SK-N-SH (cell line): ENCODE measurements at regions not wholly inside any gene's neighbourhood (a gene's known extent, or its start where the extent isn't known, plus 50 kb on each side); places are given as distances from the start of the nearest gene placed in this dataset.

Experiments
- CTCF ChIA-PET: fragments of 300-600, 350-600 bp; formaldehyde crosslinking; extraction: SDS; loops from one replicate; lab custom pipeline; 2021; lab: Yijun Ruan, JAX
- POLR2A ChIA-PET: fragments of 350-600 bp; sonication (Branson Sonifier 250); formaldehyde crosslinking; extraction: SDS; loops from one replicate; lab custom pipeline; 2020; ENCODE audit warnings: antibody characterized with exemption, inconsistent platforms; lab: Yijun Ruan, JAX
- DNase-seq: peaks from one replicate; pipeline ENCODE4 v3.0.0; 2012
- H2AFZ ChIP-seq: fragments of 200-600 bp; sonication (generic); 2 replicates; pipeline ENCODE4 v1.8.1; 2016; ENCODE audit warnings: antibody characterized with exemption, mild to moderate bottlenecking, low read depth
- H3F3A ChIP-seq: fragments of 200-600 bp; sonication (generic); replicated peaks from 2 replicates; pipeline ENCODE3; 2016; ENCODE audit warnings: antibody characterized with exemption, mild to moderate bottlenecking; ENCODE audit not compliant: insufficient read depth
- H3K27ac ChIP-seq, 2 experiments: fragments of 200-500 bp in 1 of 2; fragments of 200-600 bp in 1 of 2; sonication (Bioruptor generic) in 1 of 2; sonication (generic), shearing (Covaris generic) in 1 of 2; 2 replicates each; pipeline versions ENCODE4 v1.5.1 to v1.6.1; 2014 to 2016; ENCODE audit warnings: low read depth in 2 of 2, inconsistent platforms in 1 of 2, low read length in 1 of 2, mild to moderate bottlenecking in 1 of 2, mixed read lengths in 1 of 2
- H3K27me3 ChIP-seq: fragments of 200-600 bp; sonication (generic), shearing (Covaris generic); 2 replicates; pipeline ENCODE4 v1.6.1; 2016; ENCODE audit warnings: mixed run types; ENCODE audit not compliant: insufficient read depth
- H3K36me3 ChIP-seq, 2 experiments: fragments of 200-500 bp in 1 of 2; fragments of 200-600 bp in 1 of 2; sonication (Bioruptor generic) in 1 of 2; sonication (generic) in 1 of 2; replicated peaks in 1 of 2; 2 replicates each; pipeline versions ENCODE3 to v1.5.1; 2014 to 2016; ENCODE audit warnings: low read length in 1 of 2, mild to moderate bottlenecking in 1 of 2; ENCODE audit not compliant: insufficient read depth in 2 of 2, control insufficient read depth in 1 of 2
- H3K4me1 ChIP-seq, 2 experiments: fragments of 200-500 bp in 1 of 2; fragments of 200-600 bp in 1 of 2; sonication (Bioruptor generic) in 1 of 2; sonication (generic), shearing (Covaris generic) in 1 of 2; 2 replicates each; pipeline versions ENCODE4 v1.5.1 to v1.6.1; 2014 to 2016; ENCODE audit warnings: low read depth in 1 of 2, low read length in 1 of 2, mixed run types in 1 of 2; ENCODE audit not compliant: insufficient read depth in 2 of 2, control insufficient read depth in 1 of 2
- H3K4me2 ChIP-seq: fragments of 200-600 bp; sonication (generic), shearing (Covaris generic); 2 replicates; pipeline ENCODE4 v1.6.1; 2017; ENCODE audit warnings: mixed run types
- H3K4me3 ChIP-seq, 2 experiments: fragments of 200-500 bp in 1 of 2; fragments of 200-600 bp in 1 of 2; sonication (Bioruptor generic) in 1 of 2; sonication (generic), shearing (Covaris generic) in 1 of 2; 2 replicates each; pipeline versions ENCODE4 v1.5.1 to v1.8.1; 2014 to 2016; ENCODE audit warnings: low read depth in 2 of 2, inconsistent platforms in 1 of 2, low read length in 1 of 2, mild to moderate bottlenecking in 1 of 2, mixed read lengths in 1 of 2, moderate library complexity in 1 of 2
- H3K79me2 ChIP-seq: fragments of 200-600 bp; sonication (generic); 2 replicates; pipeline ENCODE4 v1.8.1; 2017; ENCODE audit warnings: mild to moderate bottlenecking; ENCODE audit not compliant: insufficient read depth
- H3K9ac ChIP-seq: fragments of 200-600 bp; sonication (generic); 2 replicates; pipeline ENCODE4 v1.6.1; 2017; ENCODE audit warnings: mixed run types
- H3K9me2 ChIP-seq: fragments of 200-600 bp; sonication (generic); 2 replicates; pipeline ENCODE4 v1.6.1; 2017; ENCODE audit warnings: mixed run types
- H3K9me3 ChIP-seq: fragments of 200-600 bp; sonication (generic); 2 replicates; pipeline ENCODE4 v1.6.1; 2017; ENCODE audit warnings: mixed run types, mild to moderate bottlenecking, moderate library complexity
- H4K20me1 ChIP-seq: fragments of 200-600 bp; sonication (generic); 2 replicates; pipeline ENCODE4 v1.6.1; 2017; ENCODE audit warnings: mild to moderate bottlenecking, mixed run types; ENCODE audit not compliant: insufficient read depth
- CHD2 ChIP-seq: fragments of 150-350 bp; IDR thresholded peaks from 2 replicates; pipeline ENCODE4 v1.6.1; 2018; ENCODE audit warnings: low read length; ENCODE audit not compliant: partially characterized antibody
- EP300 ChIP-seq, 2 experiments: IDR thresholded peaks; 2 replicates each; pipeline versions ENCODE4 v1.4.0 to v1.6.1; 2012; ENCODE audit warnings: borderline replicate concordance in 1 of 2, low read depth in 1 of 2, low read length in 1 of 2
- FOSL2 ChIP-seq: IDR thresholded peaks from 2 replicates; pipeline ENCODE4 v1.4.0; 2012; ENCODE audit warnings: low read depth, mild to moderate bottlenecking, moderate library complexity, borderline replicate concordance
- FOXJ3 ChIP-seq: sonication (generic); formaldehyde crosslinking; IDR thresholded peaks from 2 replicates; pipeline ENCODE4 v1.5.1; 2020; ENCODE audit warnings: mild to moderate bottlenecking, missing genetic modification reagents
- GABPA ChIP-seq: IDR thresholded peaks from 2 replicates; pipeline ENCODE4 v1.4.0; 2012; ENCODE audit warnings: low read depth, mild to moderate bottlenecking
- GATA2 ChIP-seq: sonication (generic); formaldehyde crosslinking; IDR thresholded peaks from 2 replicates; pipeline ENCODE4 v1.5.0; 2020; ENCODE audit warnings: mild to moderate bottlenecking, missing genetic modification reagents
- JUND ChIP-seq: IDR thresholded peaks from 2 replicates; pipeline ENCODE4 v1.4.0; 2012
- MXI1 ChIP-seq: IDR thresholded peaks from 2 replicates; pipeline ENCODE4 v1.6.1; 2012; ENCODE audit warnings: mild to moderate bottlenecking, low read depth, low read length, improper control_type of control experiment
- NFIC ChIP-seq: IDR thresholded peaks from 2 replicates; pipeline ENCODE4 v1.4.0; 2012; ENCODE audit warnings: borderline replicate concordance
- POLR2AphosphoS5 ChIP-seq: IDR thresholded peaks from 2 replicates; pipeline ENCODE4 v1.6.1; 2012; ENCODE audit warnings: low read depth, low read length
- RCOR1 ChIP-seq: fragments of 150-350 bp; IDR thresholded peaks from 2 replicates; pipeline ENCODE4 v1.6.1; 2017; ENCODE audit warnings: antibody characterized with exemption, low read length
- RFX5 ChIP-seq: IDR thresholded peaks from 2 replicates; pipeline ENCODE4 v1.6.1; 2012; ENCODE audit warnings: mild to moderate bottlenecking, improper control_type of control experiment, low read length
- RXRA ChIP-seq: IDR thresholded peaks from 2 replicates; pipeline ENCODE4 v1.4.0; 2012; ENCODE audit warnings: low read depth, mild to moderate bottlenecking, borderline replicate concordance
- SIN3A ChIP-seq: IDR thresholded peaks from 2 replicates; pipeline ENCODE4 v1.6.1; 2012; ENCODE audit warnings: low read depth, mild to moderate bottlenecking, low read length, moderate library complexity, borderline replicate concordance
- TAF1 ChIP-seq: IDR thresholded peaks from 2 replicates; pipeline ENCODE4 v1.6.1; 2012; ENCODE audit warnings: low read depth, mild to moderate bottlenecking, low read length, moderate library complexity, borderline replicate concordance
- TCF12 ChIP-seq: IDR thresholded peaks from 2 replicates; pipeline ENCODE4 v1.4.0; 2012
- TEAD4 ChIP-seq: IDR thresholded peaks from 2 replicates; pipeline ENCODE4 v1.4.0; 2012; ENCODE audit warnings: mild to moderate bottlenecking, borderline replicate concordance; ENCODE audit not compliant: insufficient read depth
- YY1 ChIP-seq: IDR thresholded peaks from 2 replicates; pipeline ENCODE4 v1.4.0; 2012; ENCODE audit warnings: low read depth, mild to moderate bottlenecking
- WGBS: methylation state at CpG from one replicate; pipeline ENCODE4 v1.1.6; 2017; ENCODE audit warnings: low lambda C conversion rate; 5-methylcytosine and 5-hydroxymethylcytosine counted together
- TF ChIP-seq, protein P1 (sequence below): fragments of 150-350 bp; IDR thresholded peaks from 2 replicates; pipeline ENCODE4 v1.6.1; 2016; ENCODE audit warnings: mild to moderate bottlenecking, low read depth, low read length
- TF ChIP-seq, protein P2 (sequence below): IDR thresholded peaks from 2 replicates; pipeline ENCODE4 v1.4.0; 2012; ENCODE audit warnings: low read depth, borderline replicate concordance
- TF ChIP-seq, protein P3 (sequence below): IDR thresholded peaks from 2 replicates; pipeline ENCODE4; 2012
- TF ChIP-seq, protein P4 (sequence below): IDR thresholded peaks from 2 replicates; pipeline ENCODE4 v1.4.0; 2012; ENCODE audit warnings: low read depth
- TF ChIP-seq, protein P5 (sequence below): fragments of 150-350 bp; IDR thresholded peaks from 2 replicates; pipeline ENCODE4 v1.6.1; 2017; ENCODE audit warnings: antibody characterized with exemption, low read length, low read depth, borderline replicate concordance
- TF ChIP-seq, protein P6 (sequence below): fragments of 200-600 bp; sonication (generic); IDR thresholded peaks from 2 replicates; pipeline ENCODE4 v1.6.1; 2017; ENCODE audit warnings: antibody characterized with exemption, mild to moderate bottlenecking, moderate library complexity

DNA sequence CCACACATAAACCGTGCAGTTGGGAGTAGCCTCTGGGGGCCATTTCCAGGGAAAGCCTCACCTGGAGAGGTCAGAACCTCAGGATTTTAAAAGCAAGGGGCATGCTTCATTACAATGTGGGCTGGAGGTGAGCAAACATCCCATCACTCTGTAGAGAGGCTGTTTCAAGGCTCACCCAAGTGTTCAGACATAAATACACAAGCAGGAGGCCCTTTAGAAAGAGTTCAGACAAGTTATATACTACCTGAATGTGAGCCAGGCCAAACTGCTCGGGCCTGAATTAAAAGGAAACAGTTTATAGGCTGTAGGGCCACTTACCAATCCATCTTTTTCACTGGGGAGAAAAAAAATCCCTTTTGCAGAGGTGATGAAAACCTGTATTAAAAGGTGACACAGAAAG, 540.0 kb upstream of the ZEB2 start:
- CTCF ChIA-PET: no interaction called here
- H4K20me1 ChIP-seq: no peaks in the 10 kb centered on the region
- no peaks in the 10 kb centered on the region; a peak in 1 of 4 replicates for H3K4me1 ChIP-seq
- no peaks in the 10 kb centered on the region for H3K9me2 ChIP-seq
- no peaks in the 10 kb centered on the region for H3K27me3 ChIP-seq
- DNase-seq: no peak
- H3K79me2 ChIP-seq: no peaks in the 10 kb centered on the region
- no peaks in the 10 kb centered on the region for H3K36me3 ChIP-seq
- TF ChIP-seq, protein P1, sequence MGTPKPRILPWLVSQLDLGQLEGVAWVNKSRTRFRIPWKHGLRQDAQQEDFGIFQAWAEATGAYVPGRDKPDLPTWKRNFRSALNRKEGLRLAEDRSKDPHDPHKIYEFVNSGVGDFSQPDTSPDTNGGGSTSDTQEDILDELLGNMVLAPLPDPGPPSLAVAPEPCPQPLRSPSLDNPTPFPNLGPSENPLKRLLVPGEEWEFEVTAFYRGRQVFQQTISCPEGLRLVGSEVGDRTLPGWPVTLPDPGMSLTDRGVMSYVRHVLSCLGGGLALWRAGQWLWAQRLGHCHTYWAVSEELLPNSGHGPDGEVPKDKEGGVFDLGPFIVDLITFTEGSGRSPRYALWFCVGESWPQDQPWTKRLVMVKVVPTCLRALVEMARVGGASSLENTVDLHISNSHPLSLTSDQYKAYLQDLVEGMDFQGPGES: no peak
- TF ChIP-seq NFIC (no peak), RFX5 (no peak), FOXJ3 (CRISPR knock-in tag) (no peak), SIN3A (no peak), TEAD4 (no peak), EP300 (IDR thresholded peaks at IDR 0.05; ENCODE audit: borderline replicate concordance in 1 of 2, low read depth in 1 of 2, low read length in 1 of 2) (no peak)
- TF ChIP-seq, protein P2, sequence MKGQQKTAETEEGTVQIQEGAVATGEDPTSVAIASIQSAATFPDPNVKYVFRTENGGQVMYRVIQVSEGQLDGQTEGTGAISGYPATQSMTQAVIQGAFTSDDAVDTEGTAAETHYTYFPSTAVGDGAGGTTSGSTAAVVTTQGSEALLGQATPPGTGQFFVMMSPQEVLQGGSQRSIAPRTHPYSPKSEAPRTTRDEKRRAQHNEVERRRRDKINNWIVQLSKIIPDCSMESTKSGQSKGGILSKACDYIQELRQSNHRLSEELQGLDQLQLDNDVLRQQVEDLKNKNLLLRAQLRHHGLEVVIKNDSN: no peak
- TF ChIP-seq, protein P3, sequence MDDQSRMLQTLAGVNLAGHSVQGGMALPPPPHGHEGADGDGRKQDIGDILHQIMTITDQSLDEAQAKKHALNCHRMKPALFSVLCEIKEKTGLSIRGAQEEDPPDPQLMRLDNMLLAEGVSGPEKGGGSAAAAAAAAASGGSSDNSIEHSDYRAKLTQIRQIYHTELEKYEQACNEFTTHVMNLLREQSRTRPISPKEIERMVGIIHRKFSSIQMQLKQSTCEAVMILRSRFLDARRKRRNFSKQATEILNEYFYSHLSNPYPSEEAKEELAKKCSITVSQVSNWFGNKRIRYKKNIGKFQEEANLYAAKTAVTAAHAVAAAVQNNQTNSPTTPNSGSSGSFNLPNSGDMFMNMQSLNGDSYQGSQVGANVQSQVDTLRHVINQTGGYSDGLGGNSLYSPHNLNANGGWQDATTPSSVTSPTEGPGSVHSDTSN: no peak
- TF ChIP-seq, protein P4, sequence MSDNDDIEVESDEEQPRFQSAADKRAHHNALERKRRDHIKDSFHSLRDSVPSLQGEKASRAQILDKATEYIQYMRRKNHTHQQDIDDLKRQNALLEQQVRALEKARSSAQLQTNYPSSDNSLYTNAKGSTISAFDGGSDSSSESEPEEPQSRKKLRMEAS: no peak
- TF ChIP-seq, protein P5, sequence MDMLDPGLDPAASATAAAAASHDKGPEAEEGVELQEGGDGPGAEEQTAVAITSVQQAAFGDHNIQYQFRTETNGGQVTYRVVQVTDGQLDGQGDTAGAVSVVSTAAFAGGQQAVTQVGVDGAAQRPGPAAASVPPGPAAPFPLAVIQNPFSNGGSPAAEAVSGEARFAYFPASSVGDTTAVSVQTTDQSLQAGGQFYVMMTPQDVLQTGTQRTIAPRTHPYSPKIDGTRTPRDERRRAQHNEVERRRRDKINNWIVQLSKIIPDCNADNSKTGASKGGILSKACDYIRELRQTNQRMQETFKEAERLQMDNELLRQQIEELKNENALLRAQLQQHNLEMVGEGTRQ: no peak
- TF ChIP-seq, all 33 proteins: peak for 0
- no peak overlapping the region for H2AFZ ChIP-seq
- H3K9ac ChIP-seq: no peak overlapping the region
- H3K4me3 ChIP-seq: no peak overlapping the region
- peaks cover 5% of the 10 kb centered on the region; the same call in 1 of the 2 replicates for H3K9me3 ChIP-seq
- whole genome bisulfite sequencing: 58% methylated on average over 2 of the region's 2 CpGs
- no peaks in the 10 kb centered on the region for H3F3A ChIP-seq
- no peak overlapping the region for H3K27ac ChIP-seq
- no peak overlapping the region for H3K4me2 ChIP-seq
- POLR2A ChIA-PET: no interaction called here

DNA sequence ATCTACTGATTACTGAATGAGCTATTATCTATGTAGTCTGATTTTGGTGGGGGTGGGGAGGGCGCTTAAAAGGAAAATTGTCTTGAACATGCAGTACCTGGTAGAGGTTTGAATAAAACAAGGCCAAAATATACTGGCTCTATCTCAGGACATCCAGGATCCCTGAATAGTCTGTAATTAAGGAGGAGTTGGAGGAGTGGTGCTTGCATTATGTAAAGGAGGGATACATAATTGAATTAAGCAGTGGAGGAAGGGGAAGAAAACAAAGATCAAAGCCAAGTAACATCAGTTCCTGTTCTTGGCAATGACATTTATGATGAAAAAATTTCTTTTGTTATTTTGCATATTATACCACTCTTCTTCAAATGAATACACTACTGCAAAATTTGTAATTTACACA, 539.4 kb upstream of the ZEB2 start:
- Histone ChIP-seq H2AFZ (no peak overlapping the region), H3F3A (no peaks in the 10 kb centered on the region), H3K4me3 (no peak overlapping the region), H3K36me3 (no peaks in the 10 kb centered on the region), H3K4me1 (no peaks in the 10 kb centered on the region; a peak in 1 of 4 replicates), H3K4me2 (no peak overlapping the region), H3K27me3 (no peaks in the 10 kb centered on the region), H3K79me2 (no peaks in the 10 kb centered on the region), H4K20me1 (no peaks in the 10 kb centered on the region), H3K9me3 (peaks cover 5% of the 10 kb centered on the region; the same call in 1 of the 2 replicates), H3K9me2 (no peaks in the 10 kb centered on the region), H3K9ac (no peak overlapping the region), H3K27ac (no peak overlapping the region)
- ChIA-PET CTCF (no interaction called here), POLR2A (no interaction called here)
- 91% methylated on average over 1 of the region's 1 CpG for WGBS
- no peak for DNase-seq
- TF ChIP-seq, protein P6, sequence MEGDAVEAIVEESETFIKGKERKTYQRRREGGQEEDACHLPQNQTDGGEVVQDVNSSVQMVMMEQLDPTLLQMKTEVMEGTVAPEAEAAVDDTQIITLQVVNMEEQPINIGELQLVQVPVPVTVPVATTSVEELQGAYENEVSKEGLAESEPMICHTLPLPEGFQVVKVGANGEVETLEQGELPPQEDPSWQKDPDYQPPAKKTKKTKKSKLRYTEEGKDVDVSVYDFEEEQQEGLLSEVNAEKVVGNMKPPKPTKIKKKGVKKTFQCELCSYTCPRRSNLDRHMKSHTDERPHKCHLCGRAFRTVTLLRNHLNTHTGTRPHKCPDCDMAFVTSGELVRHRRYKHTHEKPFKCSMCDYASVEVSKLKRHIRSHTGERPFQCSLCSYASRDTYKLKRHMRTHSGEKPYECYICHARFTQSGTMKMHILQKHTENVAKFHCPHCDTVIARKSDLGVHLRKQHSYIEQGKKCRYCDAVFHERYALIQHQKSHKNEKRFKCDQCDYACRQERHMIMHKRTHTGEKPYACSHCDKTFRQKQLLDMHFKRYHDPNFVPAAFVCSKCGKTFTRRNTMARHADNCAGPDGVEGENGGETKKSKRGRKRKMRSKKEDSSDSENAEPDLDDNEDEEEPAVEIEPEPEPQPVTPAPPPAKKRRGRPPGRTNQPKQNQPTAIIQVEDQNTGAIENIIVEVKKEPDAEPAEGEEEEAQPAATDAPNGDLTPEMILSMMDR: no peak
- TF ChIP-seq FOSL2: no peak
- TF ChIP-seq CHD2: no peak
- TF ChIP-seq TAF1: no peak
- no peak for TF ChIP-seq JUND
- TF ChIP-seq GATA2 (CRISPR knock-in tag): no peak
- no peak for TF ChIP-seq TCF12
- TF ChIP-seq YY1: no peak
- no peak for TF ChIP-seq FOXJ3 (CRISPR knock-in tag)
- no peak for TF ChIP-seq GABPA
- TF ChIP-seq MXI1: no peak
- no peak for TF ChIP-seq RCOR1
- TF ChIP-seq, protein P2: no peak
- TF ChIP-seq RXRA: no peak
- TF ChIP-seq POLR2AphosphoS5: no peak
